Mucosa of stomach (tissue), 1 donor: ENCODE measurements at regions not wholly inside any gene's neighbourhood (a gene's known extent, or its start where the extent isn't known, plus 50 kb on each side); places are given as distances from the start of the nearest gene placed in this dataset.

Experiments used
- H3K27me3 ChIP-seq: one replicate; pipeline ENCODE4 v1.7.0; 2013; ENCODE audit warnings: mild to moderate bottlenecking, low read length; ENCODE audit not compliant: control insufficient read depth, insufficient read depth
- H3K36me3 ChIP-seq: one replicate; pipeline ENCODE4 v1.7.0; 2013; ENCODE audit warnings: low read length; ENCODE audit not compliant: control insufficient read depth, insufficient read depth
- H3K4me1 ChIP-seq: one replicate; pipeline ENCODE4 v1.7.0; 2013; ENCODE audit warnings: mild to moderate bottlenecking, low read length; ENCODE audit not compliant: control insufficient read depth, insufficient read depth
- H3K4me3 ChIP-seq: one replicate; pipeline ENCODE4 v1.7.0; 2013; ENCODE audit warnings: low read length
- H3K9ac ChIP-seq: one replicate; pipeline ENCODE4 v1.7.0; 2013; ENCODE audit warnings: mild to moderate bottlenecking, low read length, moderate library complexity
- H3K9me3 ChIP-seq: one replicate; pipeline ENCODE4 v1.7.0; 2013; ENCODE audit warnings: mild to moderate bottlenecking, low read length, moderate library complexity; ENCODE audit not compliant: control insufficient read depth
- donor health status: Pancreatic carcinoma.

DNA sequence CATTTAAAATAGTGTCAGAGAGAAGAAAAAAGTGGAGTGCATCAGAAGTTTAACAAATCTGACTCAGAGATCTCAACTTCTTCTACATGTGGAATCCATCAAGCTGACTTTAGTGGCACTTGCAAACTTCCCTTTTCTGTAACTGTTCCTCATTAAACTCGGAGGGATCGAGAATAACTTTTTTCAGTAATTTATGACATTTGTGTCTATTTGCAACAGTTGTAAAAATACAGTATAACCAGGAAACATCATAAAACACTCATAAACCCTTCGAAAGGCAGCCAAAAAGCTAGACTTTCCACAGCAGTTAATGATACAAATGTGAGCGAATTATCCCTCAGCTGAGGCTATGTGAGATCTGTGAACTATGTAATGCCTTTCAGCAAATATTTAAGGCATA, 1936.8 kb upstream of the SEL1L start:
- Histone ChIP-seq H3K36me3 (no peaks in the 10 kb centered on the region), H3K4me1 (no peaks in the 10 kb centered on the region), H3K9ac (no peak overlapping the region), H3K9me3 (no peaks in the 10 kb centered on the region), H3K4me3 (no peak overlapping the region), H3K27me3 (no peaks in the 10 kb centered on the region)

DNA sequence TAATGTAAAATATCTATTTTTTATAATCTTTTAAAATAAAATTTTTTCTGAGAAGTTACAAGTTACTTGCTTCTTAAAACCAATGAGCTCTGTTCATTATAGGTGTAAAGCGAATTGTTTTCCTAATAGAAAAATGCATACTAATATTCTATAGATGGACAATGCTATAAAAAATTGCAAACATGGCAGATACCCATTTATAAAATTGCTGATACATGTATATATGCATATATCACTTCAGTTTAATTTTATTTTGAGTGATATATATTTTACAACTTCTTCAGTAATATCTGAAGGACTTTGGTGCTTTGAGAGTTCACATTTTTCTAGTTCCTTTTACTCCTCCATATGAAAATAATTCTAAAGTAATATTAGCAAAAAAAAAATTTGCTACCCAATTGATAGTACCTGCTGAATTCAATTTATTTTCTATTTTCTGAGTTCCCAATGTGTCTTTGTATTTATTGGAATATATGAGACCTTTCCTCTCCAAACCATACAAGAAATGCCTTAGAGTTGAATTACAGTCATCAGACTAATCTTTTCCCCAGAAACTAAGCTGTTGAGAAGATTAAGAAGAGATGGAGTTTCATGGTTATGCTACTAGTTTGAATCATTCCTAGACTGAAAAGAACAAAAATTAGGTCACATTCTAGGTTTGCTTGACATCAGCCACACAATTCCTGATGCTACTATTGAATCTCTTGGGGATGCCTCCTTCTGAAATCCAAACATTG, 1937.5 kb upstream of the SEL1L start:
- H3K9ac ChIP-seq: no peak overlapping the region
- no peaks in the 10 kb centered on the region for H3K4me1 ChIP-seq
- no peaks in the 10 kb centered on the region for H3K9me3 ChIP-seq
- H3K36me3 ChIP-seq: no peaks in the 10 kb centered on the region
- H3K27me3 ChIP-seq: no peaks in the 10 kb centered on the region
- no peak overlapping the region for H3K4me3 ChIP-seq

DNA sequence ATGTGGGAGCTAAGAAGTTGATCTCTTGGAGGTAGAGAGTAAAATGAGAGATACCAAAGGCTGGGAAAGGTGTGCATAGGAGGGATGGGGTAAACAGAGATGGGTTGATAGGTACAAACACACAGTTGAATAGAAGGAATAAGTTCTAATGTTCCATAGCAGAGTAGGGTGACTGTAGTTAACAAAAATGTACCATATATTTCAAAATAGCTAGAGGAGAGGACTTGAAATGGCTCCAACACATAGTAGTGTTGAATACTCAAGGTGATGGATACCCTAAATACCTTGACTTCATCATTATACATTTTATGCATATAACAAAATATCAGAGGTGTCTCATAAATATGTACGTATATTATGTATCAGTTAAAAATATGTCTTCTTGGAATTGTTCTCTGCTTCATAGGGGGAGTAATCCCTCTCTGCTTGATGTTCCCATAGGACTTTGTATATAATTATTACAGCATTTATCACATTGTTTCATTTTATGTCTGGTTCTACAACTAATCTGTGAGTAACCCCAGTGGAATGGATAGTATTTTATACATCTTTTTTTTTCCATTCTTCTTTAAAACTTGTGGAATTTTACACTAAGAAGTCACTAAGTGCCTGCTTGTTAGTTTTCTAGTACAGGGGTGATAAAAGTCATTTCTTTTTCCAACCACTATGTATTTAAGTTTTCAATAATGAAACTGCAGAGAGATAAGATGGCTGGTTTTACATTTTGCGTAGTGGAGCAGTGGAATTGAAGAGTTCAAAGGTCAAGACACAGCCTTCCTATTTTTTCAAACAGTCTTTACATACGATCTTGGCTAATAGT, 1940.0 kb upstream of the SEL1L start:
- no peaks in the 10 kb centered on the region for H3K36me3 ChIP-seq
- no peak overlapping the region for H3K4me3 ChIP-seq
- H3K27me3 ChIP-seq: no peaks in the 10 kb centered on the region
- H3K9me3 ChIP-seq: no peaks in the 10 kb centered on the region
- H3K4me1 ChIP-seq: no peaks in the 10 kb centered on the region
- no peak overlapping the region for H3K9ac ChIP-seq

DNA sequence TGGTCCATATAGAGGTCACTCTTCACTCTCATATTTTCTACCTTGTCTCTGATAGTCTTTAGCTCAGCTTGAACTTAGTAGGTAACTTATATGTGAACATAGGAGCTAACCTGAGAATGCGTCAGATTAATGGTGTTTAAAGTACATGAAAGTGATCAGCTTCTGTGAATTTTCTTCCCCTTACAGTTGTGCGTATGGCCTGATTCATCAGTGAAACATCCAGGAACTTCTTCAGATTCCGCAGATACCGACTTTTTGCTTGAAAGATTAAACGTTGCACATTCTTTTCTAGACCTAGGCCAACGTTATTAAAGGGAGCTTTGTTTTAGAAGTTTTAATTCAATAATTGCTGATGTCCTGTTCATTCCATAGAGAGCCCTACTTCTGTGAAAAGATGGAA, 1945.1 kb upstream of the SEL1L start:
- Histone ChIP-seq H3K27me3 (no peaks in the 10 kb centered on the region), H3K9ac (no peak overlapping the region), H3K4me1 (no peaks in the 10 kb centered on the region), H3K9me3 (no peaks in the 10 kb centered on the region), H3K4me3 (no peak overlapping the region), H3K36me3 (no peaks in the 10 kb centered on the region)

DNA sequence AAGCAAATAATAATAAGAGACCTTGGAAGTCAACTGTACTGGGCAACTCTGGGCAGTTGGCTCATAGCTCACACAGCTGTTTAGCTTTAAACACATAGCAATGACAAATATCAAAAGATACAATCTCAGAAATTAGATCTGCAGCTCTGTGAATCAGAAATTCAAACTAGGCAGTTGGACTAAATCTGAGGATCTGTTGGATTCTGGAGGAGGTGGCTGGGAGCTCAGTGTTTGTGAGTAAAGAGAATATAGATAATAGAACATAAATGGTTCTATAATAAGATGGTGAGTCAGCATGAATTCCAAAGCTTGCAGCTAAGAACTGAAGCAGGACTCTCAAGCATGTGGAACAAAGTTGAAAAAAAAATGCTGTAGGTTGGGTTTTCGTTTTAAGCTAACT, 1949.4 kb upstream of the SEL1L start:
- Histone ChIP-seq H3K9me3 (no peaks in the 10 kb centered on the region), H3K9ac (no peak overlapping the region), H3K4me1 (no peaks in the 10 kb centered on the region), H3K27me3 (no peaks in the 10 kb centered on the region), H3K4me3 (no peak overlapping the region), H3K36me3 (no peaks in the 10 kb centered on the region)

DNA sequence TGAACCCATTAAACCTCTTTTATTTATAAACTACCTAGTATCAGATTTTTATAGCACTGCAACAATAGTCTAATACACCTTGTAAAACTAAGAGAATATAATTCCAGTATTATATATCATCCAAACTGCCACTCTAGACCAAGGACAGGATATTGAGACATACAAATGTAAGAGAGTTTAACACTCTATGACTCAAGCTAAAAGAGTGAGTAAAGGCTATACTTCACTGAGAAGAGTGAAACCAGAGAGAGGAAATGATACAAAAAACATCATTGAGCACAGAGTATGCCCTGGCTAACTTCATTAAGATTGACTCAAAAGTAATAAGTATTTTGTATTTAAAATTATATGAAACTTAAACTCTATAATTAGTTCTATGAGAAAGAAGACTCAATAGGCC, 1951.9 kb upstream of the SEL1L start:
- Histone ChIP-seq H3K4me3 (no peak overlapping the region), H3K36me3 (no peaks in the 10 kb centered on the region), H3K9me3 (no peaks in the 10 kb centered on the region), H3K27me3 (no peaks in the 10 kb centered on the region), H3K9ac (no peak overlapping the region), H3K4me1 (no peaks in the 10 kb centered on the region)

DNA sequence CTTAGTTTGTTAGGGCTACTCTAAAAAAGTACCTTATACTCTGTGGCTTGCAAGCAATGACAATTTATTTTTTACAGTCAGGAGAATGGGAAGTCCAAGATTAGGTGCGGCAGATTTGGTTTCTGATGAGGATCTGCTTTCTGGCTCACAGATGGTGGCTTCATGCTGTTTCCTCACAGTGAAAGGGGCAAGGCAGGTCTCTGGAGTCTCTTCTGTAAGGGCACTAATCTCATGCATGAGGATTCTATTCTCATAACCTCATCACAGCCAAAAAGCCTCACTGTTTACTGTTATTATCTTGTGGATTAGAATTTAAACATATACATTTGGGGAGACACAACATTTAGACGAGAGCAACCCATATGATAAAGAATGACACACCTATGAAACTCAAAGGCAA, 1957.4 kb upstream of the SEL1L start:
- Histone ChIP-seq H3K27me3 (no peaks in the 10 kb centered on the region), H3K9me3 (no peaks in the 10 kb centered on the region), H3K4me3 (no peak overlapping the region), H3K9ac (no peak overlapping the region), H3K4me1 (no peaks in the 10 kb centered on the region), H3K36me3 (no peaks in the 10 kb centered on the region)

DNA sequence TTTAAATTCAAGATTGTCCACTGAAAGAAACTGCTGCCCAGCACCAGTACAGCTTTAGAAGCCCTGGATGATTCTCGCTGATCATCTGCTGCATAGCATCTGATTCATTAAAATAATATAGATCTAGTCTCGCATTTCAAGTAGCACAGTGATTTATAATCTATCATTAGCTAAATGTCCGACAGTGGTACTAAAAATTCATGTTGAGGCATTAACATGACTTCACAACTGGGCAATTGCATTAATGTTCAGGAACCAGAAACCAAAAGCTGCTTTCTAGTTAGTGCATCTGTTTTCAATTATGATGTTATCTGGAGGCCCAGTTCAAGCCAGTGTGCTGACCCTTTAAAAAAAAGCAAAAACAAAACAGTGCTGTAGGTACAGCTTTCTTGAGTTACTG, 1987.2 kb upstream of the SEL1L start:
- H3K9ac ChIP-seq: no peak overlapping the region
- no peaks in the 10 kb centered on the region for H3K9me3 ChIP-seq
- no peaks in the 10 kb centered on the region for H3K4me1 ChIP-seq
- H3K27me3 ChIP-seq: no peaks in the 10 kb centered on the region
- no peaks in the 10 kb centered on the region for H3K36me3 ChIP-seq
- no peak overlapping the region for H3K4me3 ChIP-seq

DNA sequence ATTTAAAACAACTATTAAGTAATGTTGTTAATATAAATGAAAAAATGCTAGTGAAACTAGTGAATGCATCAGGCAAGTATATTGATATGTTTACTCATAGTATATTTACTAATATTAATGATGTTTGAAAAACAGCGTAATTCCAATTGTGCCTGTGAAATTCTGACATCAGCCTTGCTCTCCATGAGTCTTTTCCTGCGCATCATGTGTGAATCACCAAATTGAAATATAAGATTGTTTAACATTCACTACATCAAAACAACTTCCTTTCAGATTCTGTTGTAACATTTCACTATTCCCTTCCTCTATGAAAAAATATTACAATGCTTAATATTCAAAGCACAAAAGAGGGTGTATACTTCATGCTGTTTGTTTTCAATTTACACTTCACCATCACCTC, 1995.9 kb upstream of the SEL1L start:
- no peaks in the 10 kb centered on the region for H3K27me3 ChIP-seq
- no peaks in the 10 kb centered on the region for H3K4me1 ChIP-seq
- no peak overlapping the region for H3K4me3 ChIP-seq
- H3K9me3 ChIP-seq: no peaks in the 10 kb centered on the region
- no peaks in the 10 kb centered on the region for H3K36me3 ChIP-seq
- no peak overlapping the region for H3K9ac ChIP-seq

DNA sequence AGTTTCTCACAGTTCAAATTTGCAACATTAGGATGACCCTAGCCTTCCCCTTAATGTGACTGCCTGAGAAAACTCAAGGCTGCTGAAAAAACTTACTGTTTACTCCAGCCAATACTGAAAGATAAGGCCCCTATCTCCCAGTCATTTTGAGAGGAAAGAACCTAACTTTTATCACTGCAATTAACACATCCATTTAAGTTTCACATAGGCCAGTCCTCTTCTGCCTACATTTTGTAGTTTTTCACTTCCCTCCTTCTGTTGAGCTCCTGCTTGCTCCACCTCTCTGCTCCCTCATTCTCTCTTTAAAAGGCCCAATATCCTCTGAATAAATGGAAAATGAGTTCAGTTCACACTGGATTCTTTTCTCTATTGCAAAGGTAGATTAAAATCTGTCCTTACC, 1996.2 kb upstream of the FLRT2 start:
- Histone ChIP-seq H3K4me1 (no peaks in the 10 kb centered on the region), H3K36me3 (no peaks in the 10 kb centered on the region), H3K9ac (no peak overlapping the region), H3K9me3 (no peaks in the 10 kb centered on the region), H3K27me3 (no peaks in the 10 kb centered on the region), H3K4me3 (no peak overlapping the region)

DNA sequence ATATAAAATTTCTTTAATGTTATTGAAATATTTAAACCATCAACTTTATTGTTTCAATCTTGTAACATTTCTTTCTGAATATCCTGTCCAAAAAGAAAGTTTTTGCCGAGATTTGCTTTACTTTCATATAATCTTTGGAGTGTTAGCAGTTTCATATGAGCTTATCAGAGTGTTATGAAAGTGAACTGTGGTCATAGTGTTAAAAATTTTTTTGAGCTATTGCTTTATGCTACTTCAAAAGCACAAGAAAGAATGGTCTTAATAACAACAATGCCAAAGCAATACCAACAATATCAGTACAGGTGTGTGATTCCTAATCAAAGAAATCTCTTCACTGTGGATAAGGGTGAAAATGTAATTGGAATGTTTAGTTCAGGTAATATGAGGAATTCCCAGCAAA, 1994.9 kb upstream of the FLRT2 start:
- no peak overlapping the region for H3K4me3 ChIP-seq
- no peaks in the 10 kb centered on the region for H3K27me3 ChIP-seq
- no peaks in the 10 kb centered on the region for H3K36me3 ChIP-seq
- H3K4me1 ChIP-seq: no peaks in the 10 kb centered on the region
- no peaks in the 10 kb centered on the region for H3K9me3 ChIP-seq
- H3K9ac ChIP-seq: no peak overlapping the region

DNA sequence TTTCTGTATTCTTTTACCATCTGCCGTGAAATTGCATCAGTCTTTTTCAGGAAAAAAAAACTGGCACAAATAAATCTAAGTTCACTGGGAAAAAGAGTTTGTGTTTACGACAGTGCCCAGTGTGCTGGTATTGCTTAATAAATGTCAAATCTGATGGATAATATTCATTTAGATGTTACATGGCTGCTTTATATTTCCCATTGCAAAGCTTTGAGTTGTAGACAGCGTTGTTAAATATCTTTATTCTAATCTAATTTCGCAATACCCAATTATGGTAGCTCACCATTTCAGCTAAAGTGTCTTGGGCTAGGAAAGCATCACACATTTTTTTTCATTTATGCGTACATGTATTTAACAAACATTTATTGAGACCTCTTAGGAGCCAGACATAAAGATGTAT, 1994.5 kb upstream of the FLRT2 start:
- Histone ChIP-seq H3K9ac (no peak overlapping the region), H3K27me3 (no peaks in the 10 kb centered on the region), H3K4me3 (no peak overlapping the region), H3K9me3 (no peaks in the 10 kb centered on the region), H3K36me3 (no peaks in the 10 kb centered on the region), H3K4me1 (no peaks in the 10 kb centered on the region)
